ENCODE measurements at regions not wholly inside any gene's neighbourhood (a gene's known extent, or its start where the extent isn't known, plus 50 kb on each side); places are given as distances from the start of the nearest gene placed in this dataset.
A peak's percentile ranks its signal among the peaks of the same experiment; 100 is the strongest.

GRCh38 chr18:27899893-27900292 lies 277.0 kb downstream of the CDH2 start:
- DNase-seq, result no peak

- no peak for DNase-seq
Measured at GRCh38 chr18:27894746-27895145, 282.2 kb downstream of the CDH2 start.

GRCh38 chr18:27887711-27888495 lies 289.0 kb downstream of the CDH2 start:
- no peak for DNase-seq

GRCh38 chr18:27887287-27887686 lies 289.6 kb downstream of the CDH2 start:
- no peak for DNase-seq

- DNase-seq, result no peak
Measured at GRCh38 chr18:27879540-27879939, 297.4 kb downstream of the CDH2 start.

- DNase-seq, result no peak
Measured at GRCh38 chr18:27871726-27872125, 305.2 kb downstream of the CDH2 start.

- DNase-seq, result no peak
Measured at GRCh38 chr18:27869735-27870134, 307.2 kb downstream of the CDH2 start.

- peak; percentile 77 for DNase-seq
Measured at GRCh38 chr18:27865431-27865830, 311.5 kb downstream of the CDH2 start.

- no peak for DNase-seq
Measured at GRCh38 chr18:27863780-27864430, 313.0 kb downstream of the CDH2 start.

- no peak for DNase-seq
Measured at GRCh38 chr18:27862041-27862682, 314.8 kb downstream of the CDH2 start.

- DNase-seq, result no peak
Measured at GRCh38 chr18:27861539-27861938, 315.4 kb downstream of the CDH2 start.

GRCh38 chr18:27860701-27861107 lies 316.2 kb downstream of the CDH2 start:
- peak; percentile 88 for DNase-seq

GRCh38 chr18:27860011-27860410 lies 316.9 kb downstream of the CDH2 start:
- peak; percentile 65 for DNase-seq

GRCh38 chr18:27856820-27857219 lies 320.1 kb downstream of the CDH2 start:
- DNase-seq, result no peak

GRCh38 chr18:27855486-27855885 lies 321.4 kb downstream of the CDH2 start:
- DNase-seq, result no peak

GRCh38 chr18:27854631-27855030 lies 322.3 kb downstream of the CDH2 start:
- no peak for DNase-seq

GRCh38 chr18:27848336-27848735 lies 328.6 kb downstream of the CDH2 start:
- no peak for DNase-seq

GRCh38 chr18:27847412-27847811 lies 329.5 kb downstream of the CDH2 start:
- no peak for DNase-seq

- DNase-seq, result no peak
Measured at GRCh38 chr18:27845897-27846296, 331.0 kb downstream of the CDH2 start.

- DNase-seq, result no peak
Measured at GRCh38 chr18:27843783-27844777, 332.9 kb downstream of the CDH2 start.

- peak; percentile 83 for DNase-seq
Measured at GRCh38 chr18:27839141-27839540, 337.8 kb downstream of the CDH2 start.

GRCh38 chr18:27838225-27838624 lies 338.7 kb downstream of the CDH2 start:
- DNase-seq, result no peak

- no peak for DNase-seq
Measured at GRCh38 chr18:27826101-27826500, 350.8 kb downstream of the CDH2 start.
